DND-41 (cell line): ENCODE measurements at regions not wholly inside any gene's neighbourhood (a gene's known extent, or its start where the extent isn't known, plus 50 kb on each side); places are given as distances from the start of the nearest gene placed in this dataset.

Experiments
- ATAC-seq: fragments of 200-7000 bp; cut with Tn5 transposase; 3 replicates; pipeline ENCODE4 v1.9.1; 2021; ENCODE audit warnings: low read depth; ENCODE audit not compliant: insufficient read depth
- DNase-seq: peaks from one replicate; pipeline ENCODE4 v3.0.0-alpha.2; 2020
- H2AFZ ChIP-seq: 2 replicates; pipeline ENCODE4 v1.6.0; 2012; ENCODE audit warnings: low read depth, low read length
- H3K27ac ChIP-seq: 2 replicates; pipeline ENCODE4 v1.5.1; 2012; ENCODE audit warnings: low read length, inconsistent platforms
- H3K27me3 ChIP-seq: fragments of 200-600 bp; sonication (generic); 2 replicates; pipeline ENCODE4 v1.6.0; 2012; ENCODE audit warnings: low read length, mild to moderate bottlenecking, inconsistent platforms; ENCODE audit not compliant: insufficient read depth, poor library complexity
- H3K36me3 ChIP-seq: 2 replicates; pipeline ENCODE4 v1.5.1; 2012; ENCODE audit warnings: low read length, inconsistent platforms; ENCODE audit not compliant: insufficient read depth
- H3K4me1 ChIP-seq: 2 replicates; pipeline ENCODE4 v1.5.1; 2012; ENCODE audit warnings: mild to moderate bottlenecking, low read length; ENCODE audit not compliant: insufficient read depth
- H3K4me2 ChIP-seq: 2 replicates; pipeline ENCODE4 v1.6.0; 2012; ENCODE audit warnings: mild to moderate bottlenecking, moderate library complexity, low read length, inconsistent platforms; ENCODE audit not compliant: insufficient read depth
- H3K4me3 ChIP-seq, 2 experiments: fragments of 200-600 bp in 1 of 2; shearing (Covaris generic) in 1 of 2; 2 replicates each; pipeline ENCODE4 v1.5.1; 2012 to 2016; ENCODE audit warnings: inconsistent platforms in 2 of 2, low read length in 2 of 2, mild to moderate bottlenecking in 2 of 2, low read depth in 1 of 2, moderate library complexity in 1 of 2
- H3K79me2 ChIP-seq: 2 replicates; pipeline ENCODE4 v1.6.0; 2012; ENCODE audit warnings: low read length, inconsistent platforms; ENCODE audit not compliant: insufficient read depth
- H3K9ac ChIP-seq: 2 replicates; pipeline ENCODE4 v1.6.0; 2012; ENCODE audit warnings: low read depth, mild to moderate bottlenecking, inconsistent platforms, low read length, moderate library complexity
- H3K9me3 ChIP-seq: 2 replicates; pipeline ENCODE4 v1.5.1; 2012; ENCODE audit warnings: low read length, moderate library complexity, mild to moderate bottlenecking, inconsistent platforms; ENCODE audit not compliant: insufficient read depth, severe bottlenecking
- H4K20me1 ChIP-seq: 2 replicates; pipeline ENCODE4 v1.6.0; 2012; ENCODE audit warnings: low read length; ENCODE audit not compliant: insufficient read depth
- CTCF ChIP-seq: IDR thresholded peaks from 2 replicates; pipeline ENCODE4 v1.5.1; 2012; ENCODE audit warnings: borderline replicate concordance, low read length, moderate library complexity, mild to moderate bottlenecking; ENCODE audit not compliant: poor library complexity, severe bottlenecking; ENCODE audit errors: extremely low read depth
- EZH2 ChIP-seq: IDR thresholded peaks from 3 replicates; pipeline ENCODE4 v1.6.1; 2012; ENCODE audit warnings: borderline replicate concordance, low read depth, mild to moderate bottlenecking, moderate library complexity, low read length, inconsistent platforms; ENCODE audit not compliant: severe bottlenecking

GRCh38 chr1:228975238-228975907 is 240.1 kb downstream of the RHOU start:
- Histone ChIP-seq H3K9ac (no peak overlapping the region), H3K27ac (no peak overlapping the region), H3K4me2 (no peak overlapping the region), H3K27me3 (peaks cover 2% of the 10 kb centered on the region), H3K79me2 (no peaks in the 10 kb centered on the region), H3K36me3 (no peaks in the 10 kb centered on the region), H3K9me3 (no peaks in the 10 kb centered on the region), H2AFZ (no peak overlapping the region), H3K4me1 (no peaks in the 10 kb centered on the region), H4K20me1 (no peaks in the 10 kb centered on the region), H3K4me3 (no peak overlapping the region)
- ATAC-seq (no peak), DNase-seq (no peak)
- TF ChIP-seq EZH2 (no peak), CTCF (no peak)

- Histone ChIP-seq H2AFZ (no peak overlapping the region), H3K36me3 (no peaks in the 10 kb centered on the region), H3K4me3 (no peak overlapping the region), H3K27me3 (no peaks in the 10 kb centered on the region), H3K9ac (no peak overlapping the region), H3K79me2 (no peaks in the 10 kb centered on the region), H3K4me1 (no peaks in the 10 kb centered on the region), H3K4me2 (no peak overlapping the region), H3K9me3 (no peaks in the 10 kb centered on the region), H4K20me1 (no peaks in the 10 kb centered on the region), H3K27ac (no peak overlapping the region)
- no peak for DNase-seq
- TF ChIP-seq EZH2 (no peak), CTCF (no peak)
- no peak for ATAC-seq
These were observed 241.0 kb downstream of the RHOU start for GRCh38 chr1:228976316-228976715.

GRCh38 chr1:228977307-228977706 is 242.0 kb downstream of the RHOU start:
- ATAC-seq (no peak), DNase-seq (no peak)
- no peaks in the 10 kb centered on the region for H3K79me2 ChIP-seq
- H3K4me3 ChIP-seq: no peak overlapping the region
- H3K4me2 ChIP-seq: no peak overlapping the region
- no peaks in the 10 kb centered on the region for H4K20me1 ChIP-seq
- no peaks in the 10 kb centered on the region for H3K27me3 ChIP-seq
- no peaks in the 10 kb centered on the region for H3K4me1 ChIP-seq
- TF ChIP-seq EZH2 (no peak), CTCF (no peak)
- H3K9me3 ChIP-seq: no peaks in the 10 kb centered on the region
- no peak overlapping the region for H3K27ac ChIP-seq
- H3K9ac ChIP-seq: no peak overlapping the region
- no peak overlapping the region for H2AFZ ChIP-seq
- no peaks in the 10 kb centered on the region for H3K36me3 ChIP-seq
